Uterus (tissue), 2 donors: ENCODE measurements at regions not wholly inside any gene's neighbourhood (a gene's known extent, or its start where the extent isn't known, plus 50 kb on each side); places are given as distances from the start of the nearest gene placed in this dataset.

Experiments used
- CTCF ChIP-seq, 4 experiments: fragments of 200-600 bp in 2 of 4; fragments of 450-650 bp in 2 of 4; sonication (generic) in 2 of 4; IDR thresholded peaks; one replicate each; pipeline ENCODE4 v1.5.1; 2016 to 2019; ENCODE audit warnings: antibody characterized with exemption in 4 of 4, mild to moderate bottlenecking in 2 of 4, moderate library complexity in 1 of 4
- POLR2A ChIP-seq, 2 donors: fragments of 450-650 bp; IDR thresholded peaks; one replicate each; pipeline ENCODE4 v1.6.1; 2016; ENCODE audit warnings: antibody characterized with exemption in 2 of 2, mild to moderate bottlenecking in 1 of 2, moderate library complexity in 1 of 2

- TF ChIP-seq POLR2A (IDR thresholded peaks at IDR 0.05) (no peak), CTCF (IDR thresholded peaks at IDR 0.05) (no peak)
Observed at GRCh38 chr5:13580058-13580457, 364.4 kb downstream of the DNAH5 start.
